WTC11 (cell line): ENCODE measurements at regions not wholly inside any gene's neighbourhood (a gene's known extent, or its start where the extent isn't known, plus 50 kb on each side); places are given as distances from the start of the nearest gene placed in this dataset.

ENCODE experiments used
- ATAC-seq: fragments of 200-7000 bp; cut with Tn5 transposase; 2 replicates; pipeline ENCODE4 v1.10.0; 2021; ENCODE audit warnings: mild to moderate bottlenecking, moderate library complexity
- CTCF ChIA-PET: fragments of 300-600 bp; sonication (Branson Sonifier 250); formaldehyde crosslinking; loops from one replicate; lab custom pipeline; 2021; ENCODE audit warnings: antibody characterized with exemption; lab: Charles Lee
- POLR2A ChIA-PET: fragments of 350-600 bp; sonication (Branson Sonifier 250); formaldehyde crosslinking; loops from one replicate; lab custom pipeline; 2021; ENCODE audit warnings: antibody characterized with exemption; lab: Charles Lee
- DNase-seq: peaks from one replicate; pipeline ENCODE4 v3.0.0; 2021; ENCODE audit warnings: low spot score
- H3K27ac Mint-ChIP-seq: 2 replicates; pipeline ENCODE4 v1.8.0; 2021; ENCODE audit warnings: mixed read lengths
- H3K27me3 Mint-ChIP-seq: 2 replicates; pipeline ENCODE4 v1.8.0; 2021; ENCODE audit warnings: low read depth, mild to moderate bottlenecking, moderate library complexity, mixed read lengths
- H3K36me3 Mint-ChIP-seq: 2 replicates; pipeline ENCODE4 v1.8.0; 2021; ENCODE audit warnings: mixed read lengths
- H3K4me1 Mint-ChIP-seq: 2 replicates; pipeline ENCODE4 v1.8.0; 2022; ENCODE audit warnings: mixed read lengths
- H3K4me3 Mint-ChIP-seq: 2 replicates; pipeline ENCODE4 v1.8.0; 2021; ENCODE audit warnings: mild to moderate bottlenecking, moderate library complexity, mixed read lengths
- H3K9me3 Mint-ChIP-seq: 2 replicates; pipeline ENCODE4 v1.8.0; 2021; ENCODE audit warnings: mixed read lengths
- ATF2 ChIP-seq: sonication (generic); formaldehyde crosslinking; IDR thresholded peaks from 2 replicates; pipeline ENCODE4 v1.8.1; 2022; ENCODE audit warnings: low read depth, missing genetic modification reagents, borderline replicate concordance
- FOXP4 ChIP-seq: sonication (generic); formaldehyde crosslinking; IDR thresholded peaks from 2 replicates; pipeline ENCODE4 v1.8.0; 2022; ENCODE audit warnings: mild to moderate bottlenecking, missing genetic modification reagents
- GRHL2 ChIP-seq: fragments of 250-450 bp; sonication (Bioruptor Pico); IDR thresholded peaks from 2 replicates; pipeline ENCODE4 v1.8.0; 2022; ENCODE audit warnings: mild to moderate bottlenecking, moderate library complexity; ENCODE audit not compliant: insufficient replicate concordance, severe bottlenecking
- JAZF1 ChIP-seq: fragments of 250-450 bp; sonication (Bioruptor Pico); IDR thresholded peaks from 2 replicates; pipeline ENCODE4 v1.9.0; 2021; ENCODE audit warnings: moderate library complexity, mild to moderate bottlenecking, inconsistent platforms
- NFATC4 ChIP-seq: fragments of 250-450 bp; sonication (Bioruptor Pico); IDR thresholded peaks from 2 replicates; pipeline ENCODE4 v1.9.0; 2021; ENCODE audit warnings: mild to moderate bottlenecking
- NR2C2 ChIP-seq: sonication (generic); formaldehyde crosslinking; IDR thresholded peaks from 2 replicates; pipeline ENCODE4 v1.8.0; 2022; ENCODE audit warnings: mild to moderate bottlenecking, missing genetic modification reagents
- OVOL2 ChIP-seq: fragments of 250-450 bp; sonication (Bioruptor Pico); IDR thresholded peaks from 2 replicates; pipeline ENCODE4 v1.9.0; 2021; ENCODE audit warnings: mild to moderate bottlenecking, borderline replicate concordance
- SMAD3 ChIP-seq: sonication (generic); formaldehyde crosslinking; IDR thresholded peaks from 2 replicates; pipeline ENCODE4 v1.8.0; 2022; ENCODE audit warnings: missing genetic modification reagents, mild to moderate bottlenecking, borderline replicate concordance
- STAT6 ChIP-seq: sonication (generic); formaldehyde crosslinking; conservative IDR thresholded peaks from 2 replicates; pipeline ENCODE4 v1.8.1; 2023; ENCODE audit warnings: mild to moderate bottlenecking, low read depth, missing genetic modification reagents, moderate library complexity
- ZNF138 ChIP-seq: sonication (generic); formaldehyde crosslinking; conservative IDR thresholded peaks from 2 replicates; pipeline ENCODE4 v1.8.1; 2022; ENCODE audit warnings: mild to moderate bottlenecking, moderate library complexity, missing genetic modification reagents
- ZNF219 ChIP-seq: sonication (generic); formaldehyde crosslinking; IDR thresholded peaks from 2 replicates; pipeline ENCODE4 v1.8.0; 2023; ENCODE audit warnings: missing genetic modification reagents, mild to moderate bottlenecking, borderline replicate concordance
- ZNF263 ChIP-seq: sonication (generic); formaldehyde crosslinking; IDR thresholded peaks from 2 replicates; pipeline ENCODE4 v1.8.1; 2022; ENCODE audit warnings: low read depth, mild to moderate bottlenecking, moderate library complexity, missing genetic modification reagents
- ZNF423 ChIP-seq: fragments of 250-450 bp; sonication (Bioruptor Pico); IDR thresholded peaks from 2 replicates; pipeline ENCODE4 v2.1.2; 2022; ENCODE audit warnings: mild to moderate bottlenecking, moderate library complexity
- ZNF425 ChIP-seq: fragments of 250-450 bp; sonication (Bioruptor Pico); conservative IDR thresholded peaks from 2 replicates; pipeline ENCODE4 v1.9.0; 2021; ENCODE audit warnings: mild to moderate bottlenecking
- ZNF532 ChIP-seq: fragments of 250-450 bp; sonication (Bioruptor Pico); IDR thresholded peaks from 2 replicates; pipeline ENCODE4 v1.9.0; 2021; ENCODE audit warnings: mild to moderate bottlenecking, borderline replicate concordance
- ZNF671 ChIP-seq: fragments of 250-450 bp; sonication (Bioruptor Pico); IDR thresholded peaks from 2 replicates; pipeline ENCODE4 v1.8.0; 2021; ENCODE audit warnings: mild to moderate bottlenecking
- ZSCAN18 ChIP-seq: fragments of 250-450 bp; sonication (Bioruptor Pico); IDR thresholded peaks from 2 replicates; pipeline ENCODE4 v2.1.2; 2022; ENCODE audit warnings: mild to moderate bottlenecking, moderate library complexity

GRCh38 chr6:134478764-134479399 lies 161.0 kb upstream of the SGK1 start (continued):
- TF ChIP-seq ATF2 (CRISPR knock-in tag): no peak
- no peak for TF ChIP-seq NR2C2 (CRISPR knock-in tag)
- no peak for TF ChIP-seq ZNF425 (CRISPR knock-in tag)
- no peak for TF ChIP-seq OVOL2 (CRISPR knock-in tag)
- no peak for TF ChIP-seq ZNF532 (CRISPR knock-in tag)
- TF ChIP-seq ZNF138: no peak
- no peak for TF ChIP-seq SMAD3
- TF ChIP-seq ZNF671 (CRISPR knock-in tag): no peak
- TF ChIP-seq, all 79 proteins: peak for 0

- Mint-ChIP-seq H3K9me3 (peaks cover 4% of the 10 kb centered on the region; the same call in 1 of the 2 replicates), H3K27me3 (no peaks in the 10 kb centered on the region; the same call in 1 of the 2 replicates), H3K36me3 (no peaks in the 10 kb centered on the region), H3K4me1 (peaks cover 14% of the 10 kb centered on the region), H3K27ac (no peak overlapping the region), H3K4me3 (no peak overlapping the region)
- DNase-seq (no peak), ATAC-seq (no peak)
- ChIA-PET CTCF (no interaction called here), POLR2A (no interaction called here)
- no peak for TF ChIP-seq ZNF423 (CRISPR knock-in tag)
- TF ChIP-seq STAT6 (CRISPR knock-in tag): no peak
- no peak for TF ChIP-seq NFATC4
- TF ChIP-seq GRHL2 (CRISPR knock-in tag): no peak
- no peak for TF ChIP-seq JAZF1
- no peak for TF ChIP-seq ZNF219
- no peak for TF ChIP-seq ZSCAN18 (CRISPR knock-in tag)
- TF ChIP-seq FOXP4 (CRISPR knock-in tag): no peak
- no peak for TF ChIP-seq ZNF263
Observed at GRCh38 chr6:134477991-134478635, 160.2 kb upstream of the SGK1 start.
